ENCODE measurements at regions not wholly inside any gene's neighbourhood (a gene's known extent, or its start where the extent isn't known, plus 50 kb on each side); places are given as distances from the start of the nearest gene placed in this dataset.
"Not testable (repeated sequence)": the region's sequence is repeated elsewhere in the genome, so short reads cannot be mapped to it uniquely, and the experiment has no call there.

GRCh38 chr6:21745543-21746337, 152.2 kb downstream of the SOX4 start:
- DNase-seq, result no peak

DNA sequence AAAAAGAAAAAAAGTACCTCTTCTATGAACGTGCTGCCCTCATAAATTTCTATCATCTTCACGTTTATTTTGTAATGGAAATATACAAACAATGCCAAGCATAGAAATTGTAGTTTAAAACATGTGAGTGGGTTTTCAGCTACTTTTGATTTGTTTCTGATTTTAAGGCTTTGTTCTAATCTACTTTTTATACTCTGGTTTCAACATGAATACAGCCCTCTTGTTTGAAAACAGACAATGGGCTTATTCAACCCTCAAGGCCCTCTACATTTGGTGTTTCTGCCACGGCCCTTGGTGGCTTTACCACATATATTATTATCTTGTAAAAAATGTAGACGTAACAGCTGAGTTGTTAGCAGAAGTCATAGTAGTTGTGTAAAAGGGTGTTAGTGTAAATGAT, 153.9 kb downstream of the SOX4 start:
- DNase-seq, result no peak

DNA sequence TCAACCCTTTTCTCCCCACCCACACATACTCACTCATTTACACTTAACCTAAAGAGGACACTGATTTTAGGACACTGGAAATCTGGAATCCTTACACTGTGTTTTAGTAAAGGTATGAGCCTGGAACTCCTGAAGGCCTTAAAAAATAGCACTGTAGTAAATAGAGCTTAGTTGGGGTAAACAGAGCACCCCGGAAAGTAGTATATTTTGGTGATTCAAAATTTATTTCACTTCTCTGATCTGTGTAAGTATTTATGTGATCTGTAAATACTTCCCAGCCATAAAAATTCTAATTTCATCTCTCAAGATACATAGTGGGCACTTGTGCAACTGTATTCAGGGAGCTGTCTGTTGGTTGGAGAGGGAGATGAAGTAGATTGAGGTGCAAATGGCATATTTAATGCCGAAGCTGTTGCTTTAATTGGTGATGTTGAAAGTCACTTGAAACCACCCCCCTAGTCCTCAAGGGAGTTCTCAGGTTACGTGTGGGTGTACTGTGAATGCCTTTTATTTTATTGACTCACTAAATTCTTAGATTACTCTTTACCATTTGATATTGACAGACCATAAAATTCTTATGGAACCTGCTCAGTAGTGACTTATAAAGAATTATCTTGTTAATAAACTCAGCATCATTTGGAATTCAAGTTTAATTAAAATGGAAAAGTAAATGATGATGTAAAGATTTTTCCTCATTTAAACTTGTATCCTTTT, 154.9 kb downstream of the SOX4 start:
- DNase-seq, result peak; percentile 92

GRCh38 chr6:21749754-21750153, 156.2 kb downstream of the SOX4 start:
- DNase-seq, result peak; percentile 98

GRCh38 chr6:21750575-21750974, 157.0 kb downstream of the SOX4 start:
- DNase-seq, result peak; percentile 62

DNA sequence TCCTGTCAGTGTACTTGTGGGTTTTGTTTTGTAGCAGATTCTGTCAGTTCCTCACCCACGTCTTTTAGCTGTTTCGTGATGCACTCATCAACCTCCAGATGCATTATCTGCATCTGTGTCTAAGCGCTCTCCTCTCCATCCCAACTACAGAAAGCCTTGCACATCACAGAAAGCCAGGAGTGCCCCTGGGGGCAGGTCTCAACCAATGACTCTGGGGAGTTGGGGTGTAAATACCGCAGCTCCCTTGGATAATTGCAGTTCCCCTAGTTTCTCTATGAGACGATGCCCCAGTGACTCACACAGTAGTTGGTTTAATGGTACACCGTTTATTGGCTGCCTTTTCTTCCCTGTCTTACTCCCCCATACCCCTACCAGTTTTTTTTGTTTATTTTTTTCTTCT, 158.1 kb downstream of the SOX4 start:
- no peak for DNase-seq

- DNase-seq, result no peak
Measured at GRCh38 chr6:21752054-21752811, 158.7 kb downstream of the SOX4 start.

DNA sequence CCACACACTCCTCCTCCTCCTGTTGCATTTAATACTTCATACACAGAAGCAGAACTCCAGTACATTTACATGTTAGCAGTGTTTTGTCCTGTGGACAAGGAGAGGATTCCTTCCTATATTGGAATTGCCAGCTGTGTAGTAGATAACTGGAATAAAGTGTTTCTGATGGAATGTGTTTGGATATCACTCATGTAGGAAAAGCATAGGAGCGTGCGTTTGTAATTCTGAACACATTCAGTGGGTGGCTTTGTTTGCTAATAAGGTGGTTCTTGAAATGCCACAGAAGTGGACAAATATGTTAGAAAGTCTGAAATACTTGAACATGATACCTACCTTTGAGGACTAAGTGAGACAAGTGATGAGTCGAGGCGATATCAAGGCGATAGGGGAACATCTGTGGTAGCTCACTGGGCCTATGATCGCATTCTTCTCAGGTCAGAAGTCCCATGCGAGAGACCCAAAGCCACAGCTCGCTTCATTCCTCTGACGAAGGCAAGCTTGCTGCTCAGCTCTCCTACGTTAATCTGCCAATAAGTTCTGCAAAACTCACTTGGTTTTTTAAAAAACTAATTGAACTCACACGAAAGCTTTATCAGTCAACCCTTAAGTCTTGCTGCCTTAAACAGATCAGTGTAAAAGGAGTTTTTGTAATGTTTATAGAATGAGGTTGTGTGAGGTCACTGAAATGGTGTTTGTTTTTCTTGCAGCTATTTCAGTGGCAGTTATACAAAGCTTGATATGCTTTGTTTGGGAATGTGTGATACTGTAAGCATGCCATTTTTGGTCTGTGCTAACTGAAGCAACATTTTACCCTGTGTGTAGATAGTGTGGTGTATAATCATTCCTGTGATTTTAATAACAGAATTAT, 159.9 kb downstream of the SOX4 start:
- no peak for DNase-seq

- no peak for DNase-seq
Measured at GRCh38 chr6:21754891-21755290, 161.3 kb downstream of the SOX4 start.

DNA sequence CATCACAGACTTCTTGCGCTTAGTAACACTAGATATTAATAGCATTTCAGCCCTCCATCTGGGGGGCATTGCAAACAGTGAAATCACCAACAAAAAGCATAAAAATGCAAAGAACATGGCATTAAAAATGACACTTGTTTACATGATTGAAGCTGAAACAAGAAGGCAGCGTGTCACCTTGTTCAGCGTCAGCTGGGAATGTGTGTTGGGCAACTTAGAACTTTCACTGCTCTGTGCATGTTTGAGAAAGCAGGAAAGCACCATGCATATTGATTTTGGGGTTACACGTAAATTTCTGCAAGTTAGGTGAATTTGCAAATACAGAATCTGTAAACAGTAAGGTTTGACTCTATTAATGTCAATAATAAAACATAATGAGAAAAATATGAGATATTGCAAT, 162.9 kb downstream of the SOX4 start:
- DNase-seq, result no peak

- DNase-seq, result not testable (repeated sequence)
Measured at GRCh38 chr6:21757392-21757791, 163.8 kb downstream of the SOX4 start.

- DNase-seq, result no peak
Measured at GRCh38 chr6:21759721-21760120, 166.2 kb downstream of the SOX4 start.

- not testable (repeated sequence) for DNase-seq
Measured at GRCh38 chr6:21761053-21761730, 167.6 kb downstream of the SOX4 start.

- DNase-seq, result no peak
Measured at GRCh38 chr6:21764989-21765388, 171.4 kb downstream of the SOX4 start.

- DNase-seq, result no peak
Measured at GRCh38 chr6:21767891-21768648, 174.5 kb downstream of the SOX4 start.

- DNase-seq, result no peak
Measured at GRCh38 chr6:21769405-21769861, 175.9 kb downstream of the SOX4 start.

DNA sequence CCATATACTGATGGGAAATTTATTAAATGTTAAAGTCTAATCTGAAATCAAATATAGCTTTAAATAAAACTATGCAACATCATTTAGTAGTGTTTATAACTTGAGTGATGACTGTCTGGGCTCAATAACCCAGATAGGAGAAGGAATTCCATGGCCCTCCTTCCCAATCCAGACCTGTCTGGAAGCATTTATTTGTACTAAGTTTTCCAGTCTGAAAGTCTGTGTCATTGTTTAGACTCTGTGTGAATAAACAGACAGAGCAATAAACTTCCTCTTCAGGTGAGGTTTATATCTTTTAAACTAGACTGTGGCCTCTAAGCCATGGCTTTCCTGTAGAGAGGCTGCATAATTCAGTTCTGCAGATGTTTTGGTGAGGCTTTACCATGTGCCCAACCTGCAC, 176.4 kb downstream of the SOX4 start:
- no peak for DNase-seq

DNA sequence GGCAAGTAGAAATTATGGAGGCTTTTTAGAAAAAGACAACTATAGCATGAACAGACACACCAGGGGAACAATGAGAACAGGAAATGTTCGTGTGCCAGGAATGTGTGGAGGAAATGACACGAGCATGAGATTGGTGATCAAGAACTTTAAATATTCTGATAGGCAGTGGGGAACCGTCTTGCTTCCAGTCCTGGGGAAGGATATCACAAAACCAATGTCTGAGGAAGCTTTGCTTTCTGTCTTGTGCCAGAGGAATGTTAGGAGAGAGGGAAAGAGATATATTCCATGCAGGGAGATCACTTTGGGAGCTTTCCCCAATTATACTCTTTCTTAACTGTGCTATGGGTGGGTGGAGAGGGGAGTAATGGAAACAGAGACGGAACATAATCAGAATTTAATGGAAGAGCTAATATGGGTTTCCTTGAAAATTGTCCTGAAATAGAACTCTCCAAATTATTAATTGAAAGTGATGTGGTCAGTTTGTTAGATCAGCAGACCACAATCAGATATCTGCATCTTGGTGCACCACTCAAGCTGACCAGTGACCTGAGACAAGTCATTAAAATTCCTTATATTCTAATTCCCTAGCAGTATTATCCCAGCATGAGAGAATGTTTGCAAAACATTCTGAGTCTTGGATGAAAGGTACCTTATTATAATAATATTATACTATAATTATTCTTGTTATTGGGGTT, 178.2 kb downstream of the SOX4 start:
- DNase-seq, result no peak

DNA sequence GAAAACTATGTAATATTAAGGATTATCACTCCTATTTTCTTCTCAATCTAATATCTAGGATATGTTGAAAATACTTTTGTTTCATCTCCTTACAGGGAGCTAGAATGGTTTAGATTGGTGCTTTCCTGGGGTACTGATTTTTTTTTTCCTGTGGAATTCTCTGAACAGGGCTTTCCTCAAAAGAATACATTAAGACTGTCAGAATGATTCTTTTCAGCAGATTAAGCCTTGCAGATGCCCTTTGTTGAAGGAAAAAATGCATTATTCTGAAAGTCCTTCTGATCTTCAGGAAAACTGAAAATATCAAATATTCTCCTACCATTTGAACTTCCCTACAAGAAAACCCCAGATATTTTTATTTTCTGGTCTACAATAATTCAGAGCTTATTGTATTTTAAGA, 178.9 kb downstream of the SOX4 start:
- no peak for DNase-seq

- peak; percentile 71 for DNase-seq
Measured at GRCh38 chr6:21772884-21773575, 179.5 kb downstream of the SOX4 start.
